Activated CD8-positive, alpha-beta memory T cell treated with anti-CD3 and anti-CD28 coated beads, Interleukin-2, amount 10 ng/mL, durations not matched to agents 7 days and 5 days (primary cell): ENCODE measurements at regions not wholly inside any gene's neighbourhood (a gene's known extent, or its start where the extent isn't known, plus 50 kb on each side); places are given as distances from the start of the nearest gene placed in this dataset.

Source experiments
- ATAC-seq: fragments of 150-1000 bp; cut with Tn5 transposase; one replicate; pipeline ENCODE4 v1.10.0; 2021; ENCODE audit warnings: moderate library complexity
- CTCF ChIA-PET: fragments of 350-600 bp; sonication (Branson Sonifier 250); formaldehyde crosslinking; loops from one replicate; lab custom pipeline; 2021; ENCODE audit warnings: antibody characterized with exemption; lab: Charles Lee
- DNase-seq: peaks from one replicate; pipeline ENCODE4 v3.0.0-alpha.2; 2020
- H3K27ac Mint-ChIP-seq: one replicate; pipeline ENCODE4 v1.8.0; 2021; ENCODE audit warnings: mild to moderate bottlenecking, mixed read lengths
- H3K27me3 Mint-ChIP-seq: one replicate; pipeline ENCODE4 v1.8.0; 2021; ENCODE audit warnings: mixed read lengths
- H3K36me3 Mint-ChIP-seq: one replicate; pipeline ENCODE4 v1.8.0; 2021; ENCODE audit warnings: mild to moderate bottlenecking, mixed read lengths
- H3K4me1 Mint-ChIP-seq: one replicate; pipeline ENCODE4 v1.8.0; 2021; ENCODE audit warnings: mixed read lengths
- H3K4me3 Mint-ChIP-seq: one replicate; pipeline ENCODE4 v1.8.0; 2021; ENCODE audit warnings: mild to moderate bottlenecking, moderate library complexity, mixed read lengths
- H3K9me3 Mint-ChIP-seq: one replicate; pipeline ENCODE4 v1.8.0; 2022; ENCODE audit warnings: low read depth, mixed read lengths

DNA sequence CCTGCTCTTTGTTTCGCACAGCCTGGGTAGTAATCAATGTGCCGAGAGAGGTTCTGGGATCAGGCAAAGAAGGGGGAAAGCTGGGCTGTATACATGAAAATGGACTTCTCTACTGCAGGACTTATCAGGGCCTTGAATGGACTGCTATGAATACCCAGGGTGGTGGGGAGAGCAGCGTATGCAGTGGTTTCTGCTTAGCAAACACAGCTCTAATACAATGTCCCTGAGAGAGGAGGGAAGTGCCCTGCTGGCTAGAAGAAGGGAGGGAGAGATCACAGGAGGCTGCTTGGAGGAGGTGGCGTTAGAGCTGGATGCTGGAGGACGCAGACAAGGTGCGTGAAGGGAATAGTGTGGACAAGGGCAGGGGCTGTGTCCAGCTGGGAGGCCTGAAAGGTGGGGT lies 116.1 kb downstream of the PTPRS start:
- no peaks in the 10 kb centered on the region for H3K36me3 Mint-ChIP-seq
- no peak overlapping the region for H3K27ac Mint-ChIP-seq
- CTCF ChIA-PET = no interaction called here
- no peaks in the 10 kb centered on the region for H3K9me3 Mint-ChIP-seq
- DNase-seq (no peak), ATAC-seq (no peak)
- no peaks in the 10 kb centered on the region for H3K4me1 Mint-ChIP-seq
- peaks cover 9% of the 10 kb centered on the region for H3K27me3 Mint-ChIP-seq
- H3K4me3 Mint-ChIP-seq = no peak overlapping the region

DNA sequence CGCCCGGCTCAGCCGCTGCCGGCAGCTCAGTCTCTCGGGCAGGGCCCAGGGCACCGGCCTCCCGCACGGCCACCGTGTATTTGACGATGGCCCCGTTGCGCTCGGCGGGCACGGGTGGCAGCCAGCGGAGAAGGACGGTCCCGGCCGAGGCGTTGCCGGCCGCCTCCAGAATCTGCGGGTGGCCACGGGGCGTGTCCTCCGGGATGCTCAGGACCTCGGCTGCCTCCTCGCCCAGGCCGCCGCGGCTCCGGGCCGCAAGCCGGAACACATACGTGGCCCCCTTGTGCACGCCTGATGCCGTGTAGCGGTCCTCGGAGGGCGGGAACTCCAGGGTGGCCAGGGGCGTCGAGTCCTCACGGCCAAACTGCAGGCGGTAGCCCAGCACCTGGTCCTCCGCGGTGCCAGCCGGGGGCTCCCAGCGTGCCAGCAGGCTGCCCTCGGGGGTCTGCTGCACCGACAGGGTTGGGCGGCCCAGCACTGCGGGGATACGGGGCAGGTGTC lies 117.7 kb downstream of the PTPRS start:
- no peaks in the 10 kb centered on the region for H3K9me3 Mint-ChIP-seq
- no peaks in the 10 kb centered on the region for H3K36me3 Mint-ChIP-seq
- H3K4me1 Mint-ChIP-seq = no peaks in the 10 kb centered on the region
- no peak overlapping the region for H3K27ac Mint-ChIP-seq
- DNase-seq (no peak), ATAC-seq (no peak)
- CTCF ChIA-PET = no interaction called here
- no peaks in the 10 kb centered on the region for H3K27me3 Mint-ChIP-seq
- H3K4me3 Mint-ChIP-seq = no peak overlapping the region

DNA sequence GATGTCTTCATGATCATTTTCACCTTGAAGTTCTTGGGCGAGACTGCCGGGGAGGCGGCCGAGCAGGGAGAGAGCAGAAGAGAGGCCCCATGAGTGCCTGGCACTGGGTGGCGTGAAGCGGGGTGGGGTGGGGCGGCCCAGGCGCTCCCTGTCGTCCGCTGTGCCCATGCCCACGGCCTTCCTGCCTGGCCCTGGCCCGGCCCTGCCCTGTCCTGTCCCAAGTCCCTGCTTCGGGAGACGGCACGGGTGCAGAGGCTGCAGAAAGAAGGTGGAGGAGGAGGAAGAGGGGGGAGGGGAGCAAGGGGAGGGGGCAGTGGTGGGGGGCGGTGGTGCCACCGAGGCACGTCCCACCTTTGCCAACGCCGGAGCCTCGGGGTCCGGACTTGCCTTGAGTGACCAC lies 118.4 kb downstream of the PTPRS start:
- ATAC-seq (no peak), DNase-seq (no peak)
- Mint-ChIP-seq H3K27me3 (no peaks in the 10 kb centered on the region), H3K27ac (no peak overlapping the region), H3K4me3 (no peak overlapping the region), H3K36me3 (no peaks in the 10 kb centered on the region), H3K4me1 (no peaks in the 10 kb centered on the region), H3K9me3 (no peaks in the 10 kb centered on the region)
- CTCF ChIA-PET = no interaction called here

DNA sequence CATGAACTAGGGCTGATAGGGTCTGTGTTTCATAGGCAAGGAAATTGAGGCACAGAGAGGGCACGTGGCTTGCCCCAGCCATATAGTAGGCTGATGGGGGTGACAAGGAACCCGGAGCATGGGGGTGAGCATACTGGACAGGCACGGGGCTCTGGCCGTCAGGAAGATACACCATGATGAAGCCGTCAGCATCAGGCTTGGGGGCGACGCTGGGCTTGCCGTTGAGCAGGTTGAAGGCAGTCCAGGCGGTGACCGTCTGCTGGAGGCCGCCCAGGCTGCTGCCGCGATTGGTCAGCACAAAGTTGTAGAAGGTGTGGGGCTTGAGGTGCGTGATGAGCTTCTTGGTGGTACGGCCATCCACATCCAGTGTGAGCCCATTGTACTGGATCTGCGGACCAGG lies 119.7 kb downstream of the PTPRS start:
- no peak overlapping the region for H3K4me3 Mint-ChIP-seq
- no peaks in the 10 kb centered on the region for H3K27me3 Mint-ChIP-seq
- peaks cover 2% of the 10 kb centered on the region for H3K4me1 Mint-ChIP-seq
- no peak overlapping the region for H3K27ac Mint-ChIP-seq
- CTCF ChIA-PET = no interaction called here
- no peak for DNase-seq
- H3K36me3 Mint-ChIP-seq = no peaks in the 10 kb centered on the region
- H3K9me3 Mint-ChIP-seq = no peaks in the 10 kb centered on the region
- ATAC-seq = no peak

DNA sequence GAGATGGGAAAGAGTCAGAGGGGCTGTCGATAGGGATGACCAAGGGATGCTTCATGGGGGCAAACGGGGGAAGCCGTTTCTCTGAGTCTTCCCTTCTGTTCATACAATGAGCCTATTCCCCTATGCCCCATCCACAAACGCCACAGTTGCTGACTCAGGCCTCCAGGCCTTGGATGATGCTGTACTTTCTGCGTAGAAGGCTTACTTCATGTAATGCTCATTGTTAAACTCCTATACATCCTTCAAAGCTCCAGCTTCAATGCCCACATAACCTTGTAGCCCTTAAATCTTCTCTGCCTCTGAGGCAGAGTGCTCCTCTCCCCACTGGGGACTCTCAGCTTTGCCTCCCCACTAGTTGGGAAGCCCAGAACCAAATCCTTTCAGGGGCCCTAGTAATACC lies 120.3 kb downstream of the PTPRS start:
- H3K4me1 Mint-ChIP-seq = peaks cover 2% of the 10 kb centered on the region
- ATAC-seq (no peak), DNase-seq (no peak)
- H3K27ac Mint-ChIP-seq = no peak overlapping the region
- H3K36me3 Mint-ChIP-seq = no peaks in the 10 kb centered on the region
- H3K4me3 Mint-ChIP-seq = no peak overlapping the region
- CTCF ChIA-PET = no interaction called here
- no peaks in the 10 kb centered on the region for H3K9me3 Mint-ChIP-seq
- H3K27me3 Mint-ChIP-seq = no peaks in the 10 kb centered on the region

DNA sequence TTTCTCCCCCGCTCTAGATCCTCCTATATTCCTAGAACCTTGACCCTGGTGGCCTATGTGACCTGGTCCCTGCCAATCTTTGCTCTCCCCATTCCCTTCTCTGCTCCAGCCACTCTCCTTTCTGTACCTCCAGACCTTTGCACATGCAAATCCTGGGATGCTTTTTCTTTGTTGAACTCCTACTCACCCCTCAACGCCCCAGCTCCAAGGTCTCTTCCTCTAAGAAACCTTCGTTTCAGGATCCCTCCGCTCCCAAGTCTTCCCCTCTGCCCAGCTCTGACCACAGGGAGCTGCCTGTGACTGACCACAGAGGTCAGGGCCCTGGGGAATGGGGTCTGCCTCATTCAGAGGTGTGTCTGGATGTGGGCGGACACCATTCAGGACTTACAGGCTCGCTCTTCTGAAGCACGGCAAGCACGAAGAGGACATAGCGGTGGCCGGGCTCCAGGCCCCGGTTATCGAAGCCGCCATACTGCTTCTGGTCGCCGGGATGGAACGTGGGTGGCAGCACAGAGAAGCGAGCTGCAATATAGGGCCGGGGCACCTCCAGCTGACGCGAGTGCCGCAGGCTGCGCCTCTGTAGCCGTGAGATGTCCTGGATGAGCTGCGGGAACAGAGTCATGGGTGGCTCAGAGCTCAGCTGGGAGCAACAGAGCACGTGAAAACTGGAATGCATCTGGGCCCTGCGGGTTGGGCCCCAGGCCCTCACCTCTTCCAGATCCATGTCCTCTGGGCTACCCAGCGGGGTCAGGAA lies 120.9 kb downstream of the PTPRS start:
- ATAC-seq (no peak), DNase-seq (no peak)
- CTCF ChIA-PET = no interaction called here
- Mint-ChIP-seq H3K36me3 (no peaks in the 10 kb centered on the region), H3K4me1 (peaks cover 2% of the 10 kb centered on the region), H3K9me3 (no peaks in the 10 kb centered on the region), H3K4me3 (no peak overlapping the region), H3K27ac (no peak overlapping the region), H3K27me3 (no peaks in the 10 kb centered on the region)

DNA sequence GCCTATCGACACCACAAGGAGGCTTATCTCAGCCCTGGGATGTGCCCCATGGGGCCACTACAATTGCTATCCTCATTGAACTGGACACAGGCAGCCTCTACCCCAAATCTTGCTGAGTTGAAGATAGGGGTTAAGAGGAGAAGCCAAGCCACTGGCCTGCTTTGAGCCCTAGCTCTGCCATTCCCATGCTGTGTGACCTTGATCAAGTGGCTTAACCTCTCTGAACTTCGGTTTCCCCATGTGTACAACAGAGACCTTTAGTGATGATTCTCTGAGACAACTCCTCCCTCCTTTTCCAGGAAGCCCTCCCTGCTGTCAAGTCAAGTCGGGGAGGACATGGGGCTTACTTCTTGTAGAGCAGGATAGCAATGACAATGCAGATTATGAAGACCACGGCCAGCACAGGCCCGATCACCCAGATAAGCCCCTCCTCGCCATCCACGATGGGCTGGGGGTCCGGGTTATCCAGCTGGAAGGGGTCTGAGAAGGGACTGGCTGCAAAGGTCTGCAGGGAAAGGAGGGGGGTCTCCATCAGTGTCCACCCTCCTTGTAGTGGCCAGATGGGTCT lies 121.6 kb downstream of the PTPRS start:
- no peak overlapping the region for H3K4me3 Mint-ChIP-seq
- CTCF ChIA-PET = no interaction called here
- DNase-seq (no peak), ATAC-seq (no peak)
- no peak overlapping the region for H3K27ac Mint-ChIP-seq
- H3K27me3 Mint-ChIP-seq = no peaks in the 10 kb centered on the region
- H3K9me3 Mint-ChIP-seq = no peaks in the 10 kb centered on the region
- peaks cover 2% of the 10 kb centered on the region for H3K4me1 Mint-ChIP-seq
- no peaks in the 10 kb centered on the region for H3K36me3 Mint-ChIP-seq

DNA sequence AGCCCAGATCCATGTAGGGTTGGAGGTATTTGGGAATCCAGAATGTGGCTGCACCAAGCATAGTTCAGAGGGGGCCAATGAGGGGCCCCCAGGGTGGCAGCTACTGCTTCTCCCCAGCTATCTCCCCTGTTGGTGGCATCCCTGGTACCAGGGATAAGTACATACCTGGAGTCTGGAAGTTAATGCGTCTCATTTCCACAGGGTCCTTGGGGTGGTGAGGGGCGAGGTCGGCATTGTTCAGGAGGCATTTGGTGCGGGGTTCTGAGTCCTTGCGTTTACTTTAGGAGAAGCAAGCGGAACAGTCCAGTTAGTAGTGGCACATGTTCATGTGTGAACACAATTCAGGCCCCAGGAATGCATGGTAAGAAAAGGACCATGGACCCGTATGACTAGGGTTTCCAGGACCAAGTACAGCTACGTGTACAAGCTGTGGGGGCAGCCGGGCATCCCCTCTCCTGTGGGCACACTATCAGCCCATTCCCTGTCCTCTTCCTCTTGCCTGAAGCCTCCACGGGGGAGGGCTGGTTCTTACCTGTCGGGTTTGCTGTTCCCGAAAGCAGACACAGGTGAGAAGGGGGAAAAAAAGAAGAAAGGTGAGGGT lies 122.3 kb downstream of the PTPRS start:
- H3K4me3 Mint-ChIP-seq = no peak overlapping the region
- CTCF ChIA-PET = no interaction called here
- H3K27ac Mint-ChIP-seq = no peak overlapping the region
- no peaks in the 10 kb centered on the region for H3K9me3 Mint-ChIP-seq
- H3K36me3 Mint-ChIP-seq = no peaks in the 10 kb centered on the region
- ATAC-seq (no peak), DNase-seq (no peak)
- H3K4me1 Mint-ChIP-seq = peaks cover 2% of the 10 kb centered on the region
- no peaks in the 10 kb centered on the region for H3K27me3 Mint-ChIP-seq

DNA sequence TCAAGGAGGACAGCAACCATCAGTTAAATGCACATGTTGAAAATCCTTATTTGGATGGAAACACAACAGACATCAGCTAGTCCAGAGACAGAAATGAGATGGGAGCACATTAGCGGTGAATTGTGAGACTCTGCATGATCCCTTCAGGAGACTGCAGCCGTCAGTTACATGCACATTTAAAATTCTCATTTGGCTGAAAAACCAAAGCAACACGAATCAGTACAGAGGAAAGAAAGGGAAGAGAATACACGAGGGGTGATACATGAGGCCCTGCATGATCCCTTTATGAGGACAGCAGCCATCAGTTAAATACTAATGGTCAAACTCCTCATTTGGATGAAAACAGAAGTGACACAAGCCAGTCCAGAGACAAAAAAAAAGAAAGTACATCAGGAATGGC lies 123.4 kb downstream of the PTPRS start:
- H3K4me3 Mint-ChIP-seq = no peak overlapping the region
- H3K9me3 Mint-ChIP-seq = no peaks in the 10 kb centered on the region
- no peak for DNase-seq
- ATAC-seq = no peak
- no peak overlapping the region for H3K27ac Mint-ChIP-seq
- CTCF ChIA-PET = no interaction called here
- H3K4me1 Mint-ChIP-seq = peaks cover 2% of the 10 kb centered on the region
- H3K27me3 Mint-ChIP-seq = no peaks in the 10 kb centered on the region
- no peaks in the 10 kb centered on the region for H3K36me3 Mint-ChIP-seq

DNA sequence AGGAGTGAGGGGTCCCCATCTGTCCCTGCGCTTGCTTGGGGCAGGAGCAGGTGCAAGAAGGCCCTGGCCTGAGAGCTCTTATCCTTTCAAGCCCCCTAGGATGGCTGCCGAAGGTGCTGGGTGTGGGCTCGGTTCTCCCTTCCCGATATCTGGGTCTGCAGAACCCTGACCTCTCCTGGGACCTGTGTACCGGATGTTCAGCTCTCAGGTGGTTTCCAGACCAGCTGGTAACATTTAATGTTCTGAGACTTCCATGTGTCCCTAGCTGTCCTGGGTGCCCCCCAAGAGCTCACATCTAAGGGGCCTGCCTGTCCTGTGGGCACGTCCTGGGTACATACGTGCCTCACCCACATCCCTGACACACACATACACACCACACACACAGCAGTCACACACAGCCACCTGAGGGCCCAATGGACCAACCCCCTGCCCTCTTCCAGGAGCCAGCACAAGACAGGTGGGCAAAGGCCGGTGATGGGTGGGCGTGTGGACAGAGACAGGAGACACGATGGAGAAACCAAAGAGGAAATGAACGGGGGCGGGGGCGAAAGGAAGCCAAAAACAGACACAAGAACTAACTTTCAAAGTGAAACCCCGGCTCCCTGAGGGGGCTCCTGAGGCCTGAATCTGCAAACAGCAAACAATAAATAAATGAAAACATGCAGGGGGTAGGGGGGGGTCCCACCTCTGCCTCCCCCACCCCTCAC lies 124.3 kb downstream of the PTPRS start:
- Mint-ChIP-seq H3K27ac (no peak overlapping the region), H3K4me1 (peaks cover 2% of the 10 kb centered on the region), H3K27me3 (no peaks in the 10 kb centered on the region), H3K36me3 (no peaks in the 10 kb centered on the region), H3K9me3 (no peaks in the 10 kb centered on the region), H3K4me3 (no peak overlapping the region)
- ATAC-seq (no peak), DNase-seq (no peak)
- CTCF ChIA-PET = no interaction called here

DNA sequence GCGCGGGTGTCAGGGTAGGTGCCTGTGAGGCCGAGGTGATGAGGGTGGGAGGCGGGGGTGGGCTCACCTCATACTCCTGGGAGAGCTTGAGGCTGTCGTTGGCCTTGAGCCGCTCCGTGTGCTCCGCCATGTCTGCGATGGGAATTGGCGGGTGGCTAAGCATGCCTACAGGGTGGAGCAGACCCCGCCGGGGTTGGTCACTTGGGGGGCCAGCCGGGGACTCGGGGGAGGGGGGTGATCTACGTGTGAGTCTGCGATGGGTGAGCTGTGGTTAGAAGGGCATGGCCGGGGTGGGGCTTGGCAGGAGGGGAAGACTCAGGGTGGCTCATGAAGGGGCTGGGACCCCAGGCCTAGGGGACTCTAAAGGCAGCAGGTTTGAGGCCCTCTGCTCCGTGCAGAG lies 125.2 kb downstream of the PTPRS start:
- no peaks in the 10 kb centered on the region for H3K36me3 Mint-ChIP-seq
- no peak for ATAC-seq
- H3K27ac Mint-ChIP-seq = no peak overlapping the region
- no peaks in the 10 kb centered on the region for H3K27me3 Mint-ChIP-seq
- peaks cover 3% of the 10 kb centered on the region for H3K9me3 Mint-ChIP-seq
- H3K4me1 Mint-ChIP-seq = peaks cover 2% of the 10 kb centered on the region
- no peak overlapping the region for H3K4me3 Mint-ChIP-seq
- no peak for DNase-seq
- CTCF ChIA-PET = interaction anchor here (1.0 kb wide), 1 partner anchor 11 kb away, joined by 3 read pairs; no protein-coding TSS in a partner anchor

DNA sequence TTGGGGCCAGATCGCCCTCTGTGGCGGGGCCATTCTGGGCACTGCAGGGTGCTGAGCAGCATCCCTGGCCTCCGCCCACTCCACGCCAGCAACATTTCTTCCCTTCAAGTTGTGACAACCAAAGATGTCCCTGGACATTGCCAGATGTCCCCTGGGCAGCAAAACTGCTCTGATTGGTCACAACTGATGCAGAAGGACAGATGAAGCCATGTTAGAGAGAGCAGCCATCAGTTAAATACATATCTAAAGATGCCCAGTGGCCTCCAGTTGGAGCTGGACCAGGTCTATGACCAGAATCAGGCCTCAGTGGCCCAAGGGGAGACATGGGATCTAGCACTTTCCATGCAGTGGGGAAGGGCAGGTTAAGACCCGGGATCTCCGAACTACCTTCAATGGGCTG lies 125.7 kb downstream of the PTPRS start:
- Mint-ChIP-seq H3K4me3 (no peak overlapping the region), H3K36me3 (no peaks in the 10 kb centered on the region), H3K4me1 (peaks cover 2% of the 10 kb centered on the region), H3K9me3 (peaks cover 3% of the 10 kb centered on the region), H3K27ac (no peak overlapping the region), H3K27me3 (no peaks in the 10 kb centered on the region)
- no peak for ATAC-seq
- no peak for DNase-seq
- CTCF ChIA-PET = interaction anchor here (1.0 kb wide), 1 partner anchor 12 kb away, joined by 3 read pairs; no protein-coding TSS in a partner anchor

DNA sequence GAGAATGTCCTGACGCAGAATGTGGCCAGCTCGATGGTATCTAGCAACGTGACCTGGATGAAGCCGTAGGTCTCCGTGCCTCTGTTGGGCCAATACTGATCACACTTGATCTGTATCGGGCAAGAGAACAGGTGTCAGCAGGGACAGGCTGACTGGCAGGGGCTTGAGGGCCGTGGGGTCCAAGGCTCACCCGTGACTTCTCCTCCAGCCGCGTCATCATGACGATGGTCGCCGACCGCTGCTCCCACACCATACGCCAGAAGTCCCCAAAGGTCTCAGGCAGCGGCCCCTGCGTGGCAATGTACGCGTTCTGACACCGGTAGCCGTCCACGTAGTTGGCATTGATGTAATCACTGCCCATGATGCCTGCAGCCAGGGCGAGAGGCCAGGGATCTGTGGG lies 126.2 kb downstream of the PTPRS start:
- Mint-ChIP-seq H3K4me1 (peaks cover 2% of the 10 kb centered on the region), H3K9me3 (peaks cover 3% of the 10 kb centered on the region), H3K27me3 (no peaks in the 10 kb centered on the region), H3K36me3 (no peaks in the 10 kb centered on the region), H3K4me3 (no peak overlapping the region), H3K27ac (no peak overlapping the region)
- CTCF ChIA-PET = no interaction called here
- ATAC-seq = no peak
- DNase-seq = no peak
